PC-9 (cell line): ENCODE measurements at regions not wholly inside any gene's neighbourhood (a gene's known extent, or its start where the extent isn't known, plus 50 kb on each side); places are given as distances from the start of the nearest gene placed in this dataset.

Experiments used
- EZH2 ChIP-seq: fragments of 200-600 bp; sonication (generic); IDR thresholded peaks from 2 replicates; pipeline ENCODE4 v1.8.0; 2017; ENCODE audit warnings: antibody characterized with exemption, low read depth
- TF ChIP-seq, protein P1 (sequence below): fragments of 200-600 bp; sonication (generic); conservative IDR thresholded peaks from 2 replicates; pipeline ENCODE4 v1.6.1; 2017; ENCODE audit warnings: mixed run types, antibody characterized with exemption, mild to moderate bottlenecking, moderate library complexity

DNA sequence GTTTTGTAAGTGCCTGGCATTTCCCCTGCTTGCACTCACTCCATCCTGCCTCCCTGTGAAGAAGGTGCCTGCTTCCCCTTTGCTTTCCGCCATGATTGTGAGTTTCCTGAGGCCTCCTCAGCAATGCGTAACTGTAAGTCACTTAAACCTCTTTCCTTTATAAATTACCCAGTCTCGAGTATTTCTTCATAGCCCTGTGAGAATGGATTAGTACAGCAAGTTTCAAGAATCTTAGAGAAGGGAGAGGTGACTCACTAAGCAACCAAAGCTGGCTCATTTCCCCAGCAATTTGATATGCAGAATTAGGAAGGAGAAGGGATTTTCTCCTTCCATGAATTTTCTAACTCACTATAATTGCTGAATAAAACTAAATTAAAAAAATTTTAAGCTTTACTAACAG, 251.0 kb upstream of the FOXG1 start:
- TF ChIP-seq, protein P1, sequence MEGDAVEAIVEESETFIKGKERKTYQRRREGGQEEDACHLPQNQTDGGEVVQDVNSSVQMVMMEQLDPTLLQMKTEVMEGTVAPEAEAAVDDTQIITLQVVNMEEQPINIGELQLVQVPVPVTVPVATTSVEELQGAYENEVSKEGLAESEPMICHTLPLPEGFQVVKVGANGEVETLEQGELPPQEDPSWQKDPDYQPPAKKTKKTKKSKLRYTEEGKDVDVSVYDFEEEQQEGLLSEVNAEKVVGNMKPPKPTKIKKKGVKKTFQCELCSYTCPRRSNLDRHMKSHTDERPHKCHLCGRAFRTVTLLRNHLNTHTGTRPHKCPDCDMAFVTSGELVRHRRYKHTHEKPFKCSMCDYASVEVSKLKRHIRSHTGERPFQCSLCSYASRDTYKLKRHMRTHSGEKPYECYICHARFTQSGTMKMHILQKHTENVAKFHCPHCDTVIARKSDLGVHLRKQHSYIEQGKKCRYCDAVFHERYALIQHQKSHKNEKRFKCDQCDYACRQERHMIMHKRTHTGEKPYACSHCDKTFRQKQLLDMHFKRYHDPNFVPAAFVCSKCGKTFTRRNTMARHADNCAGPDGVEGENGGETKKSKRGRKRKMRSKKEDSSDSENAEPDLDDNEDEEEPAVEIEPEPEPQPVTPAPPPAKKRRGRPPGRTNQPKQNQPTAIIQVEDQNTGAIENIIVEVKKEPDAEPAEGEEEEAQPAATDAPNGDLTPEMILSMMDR, result no peak
- TF ChIP-seq EZH2, result no peak
